Neural cell (in vitro differentiated cells): ENCODE measurements at regions not wholly inside any gene's neighbourhood (a gene's known extent, or its start where the extent isn't known, plus 50 kb on each side); places are given as distances from the start of the nearest gene placed in this dataset.

Source experiments
- H2AFZ ChIP-seq: fragments of 200-600, 300-800 bp; sonication (generic), shearing (Covaris generic); 2 replicates; pipeline ENCODE4 v1.6.0; 2014; ENCODE audit warnings: low read depth, mild to moderate bottlenecking, antibody characterized with exemption, low read length, moderate library complexity
- H3F3A ChIP-seq: fragments of 200-600 bp; shearing (Covaris generic); 2 replicates; pipeline ENCODE4 v1.6.1; 2016; ENCODE audit warnings: mild to moderate bottlenecking, moderate library complexity, mixed read lengths, antibody characterized with exemption, low read length; ENCODE audit not compliant: insufficient read depth, poor library complexity, severe bottlenecking
- H3K27ac ChIP-seq: fragments of 200-600, 300-800 bp; sonication (generic), shearing (Covaris generic); 2 replicates; pipeline ENCODE4 v1.5.1; 2014; ENCODE audit warnings: mild to moderate bottlenecking, low read length, moderate library complexity
- H3K27me3 ChIP-seq: fragments of 300-800, 200-600 bp; sonication (generic), shearing (Covaris generic); 2 replicates; pipeline ENCODE4 v1.6.0; 2014; ENCODE audit warnings: mild to moderate bottlenecking, low read depth, low read length, moderate library complexity; ENCODE audit not compliant: insufficient read depth
- H3K36me3 ChIP-seq: fragments of 300-800, 200-600 bp; sonication (generic), shearing (Covaris generic); 2 replicates; pipeline ENCODE4 v1.5.1; 2014; ENCODE audit warnings: mild to moderate bottlenecking, antibody characterized with exemption, low read length, moderate library complexity; ENCODE audit not compliant: insufficient read depth
- H3K4me2 ChIP-seq: fragments of 300-800, 200-600 bp; sonication (generic), shearing (Covaris generic); 2 replicates; pipeline ENCODE4 v1.6.0; 2014; ENCODE audit warnings: mild to moderate bottlenecking, low read length
- H3K4me3 ChIP-seq: fragments of 300-800, 200-600 bp; sonication (generic), shearing (Covaris generic); 2 replicates; pipeline ENCODE4 v1.5.1; 2014; ENCODE audit warnings: mild to moderate bottlenecking, low read length, moderate library complexity
- H3K79me2 ChIP-seq: fragments of 200-600 bp; shearing (Covaris generic); replicated peaks from 2 replicates; pipeline ENCODE4 v1.6.0; 2014; ENCODE audit warnings: mild to moderate bottlenecking, low read length, moderate library complexity; ENCODE audit not compliant: insufficient read depth
- H3K9ac ChIP-seq: fragments of 300-800, 200-600 bp; sonication (generic), shearing (Covaris generic); 2 replicates; pipeline ENCODE4 v1.6.1; 2016; ENCODE audit warnings: mild to moderate bottlenecking, low read length, mixed read lengths
- H3K9me2 ChIP-seq: fragments of 200-600 bp; shearing (Covaris generic); 2 replicates; pipeline ENCODE4 v1.6.1; 2016; ENCODE audit warnings: mild to moderate bottlenecking, low read length, mixed read lengths; ENCODE audit not compliant: insufficient read depth
- H3K9me3 ChIP-seq: fragments of 200-600, 300-800 bp; sonication (generic), shearing (Covaris generic); 2 replicates; pipeline ENCODE4 v1.6.1; 2016; ENCODE audit warnings: mild to moderate bottlenecking, mixed run types, low read length, moderate library complexity, mixed read lengths
- H4K20me1 ChIP-seq: fragments of 200-600 bp; shearing (Covaris generic); 2 replicates; pipeline ENCODE4 v1.6.1; 2016; ENCODE audit warnings: mild to moderate bottlenecking, mixed run types; ENCODE audit not compliant: insufficient read depth
- EP300 ChIP-seq: fragments of 450-650 bp; conservative IDR thresholded peaks from 2 replicates; pipeline ENCODE4 v1.6.1; 2014; ENCODE audit warnings: antibody characterized with exemption, mild to moderate bottlenecking, moderate library complexity; ENCODE audit not compliant: poor library complexity, severe bottlenecking
- EZH2 ChIP-seq: fragments of 200-600, 300-800 bp; shearing (Covaris generic), sonication (generic); IDR thresholded peaks from 2 replicates; pipeline ENCODE4 v1.6.1; 2014; ENCODE audit warnings: antibody characterized with exemption, low read length, borderline replicate concordance, mild to moderate bottlenecking; ENCODE audit not compliant: insufficient read depth, poor library complexity, severe bottlenecking
- MXI1 ChIP-seq: fragments of 450-650 bp; conservative IDR thresholded peaks from 2 replicates; pipeline ENCODE4 v1.6.1; 2014; ENCODE audit warnings: antibody characterized with exemption, mild to moderate bottlenecking; ENCODE audit not compliant: poor library complexity, severe bottlenecking
- POLR2AphosphoS5 ChIP-seq: IDR thresholded peaks from 2 replicates; pipeline ENCODE4 v1.6.1; 2012
- RAD21 ChIP-seq: fragments of 450-650 bp; conservative IDR thresholded peaks from 2 replicates; pipeline ENCODE4 v1.6.1; 2014; ENCODE audit warnings: antibody characterized with exemption, mild to moderate bottlenecking, moderate library complexity
- SMC3 ChIP-seq: fragments of 450-650 bp; conservative IDR thresholded peaks from 2 replicates; pipeline ENCODE4 v1.6.1; 2014; ENCODE audit warnings: antibody characterized with exemption, mild to moderate bottlenecking, moderate library complexity; ENCODE audit not compliant: poor library complexity
- TAF1 ChIP-seq: IDR thresholded peaks from 2 replicates; pipeline ENCODE4 v1.6.1; 2012; ENCODE audit warnings: low read depth
- TF ChIP-seq, protein P1 (sequence below): fragments of 450-650 bp; IDR thresholded peaks from 2 replicates; pipeline ENCODE4 v1.5.1; 2014; ENCODE audit warnings: antibody characterized with exemption, mild to moderate bottlenecking, moderate library complexity; ENCODE audit not compliant: poor library complexity, severe bottlenecking
- TF ChIP-seq, protein P2 (sequence below): IDR thresholded peaks from 2 replicates; pipeline ENCODE4 v1.6.1; 2012; ENCODE audit warnings: borderline replicate concordance

DNA sequence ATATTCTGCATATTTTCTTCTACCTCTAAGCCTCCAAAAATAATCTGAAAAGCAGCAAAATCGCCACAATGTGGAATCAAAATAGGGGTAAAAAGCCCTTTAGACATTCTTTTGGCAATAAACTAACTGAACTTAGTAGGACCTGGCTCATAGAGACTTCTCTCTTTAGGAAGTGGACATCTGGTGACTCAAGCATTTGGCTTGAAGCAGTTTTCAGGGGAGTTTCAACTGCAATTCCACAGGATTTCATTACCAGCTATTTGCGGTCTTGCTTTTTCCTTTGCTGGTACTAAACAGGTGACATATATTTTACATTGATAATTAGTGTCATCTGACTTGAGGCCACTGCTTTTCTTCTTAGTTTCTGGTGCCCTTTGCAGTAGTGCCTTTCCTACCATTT is 173.2 kb upstream of the FBN2 start:
- no peaks in the 10 kb centered on the region for H3K36me3 ChIP-seq
- no peak overlapping the region for H3K4me2 ChIP-seq
- no peak overlapping the region for H3K4me3 ChIP-seq
- H3K79me2 ChIP-seq: no peaks in the 10 kb centered on the region
- H3K9me3 ChIP-seq: no peaks in the 10 kb centered on the region
- no peaks in the 10 kb centered on the region for H3F3A ChIP-seq
- TF ChIP-seq POLR2AphosphoS5 (no peak), EP300 (no peak), EZH2 (no peak), TAF1 (no peak), MXI1 (no peak), SMC3 (no peak), RAD21 (no peak)
- TF ChIP-seq, protein P1, sequence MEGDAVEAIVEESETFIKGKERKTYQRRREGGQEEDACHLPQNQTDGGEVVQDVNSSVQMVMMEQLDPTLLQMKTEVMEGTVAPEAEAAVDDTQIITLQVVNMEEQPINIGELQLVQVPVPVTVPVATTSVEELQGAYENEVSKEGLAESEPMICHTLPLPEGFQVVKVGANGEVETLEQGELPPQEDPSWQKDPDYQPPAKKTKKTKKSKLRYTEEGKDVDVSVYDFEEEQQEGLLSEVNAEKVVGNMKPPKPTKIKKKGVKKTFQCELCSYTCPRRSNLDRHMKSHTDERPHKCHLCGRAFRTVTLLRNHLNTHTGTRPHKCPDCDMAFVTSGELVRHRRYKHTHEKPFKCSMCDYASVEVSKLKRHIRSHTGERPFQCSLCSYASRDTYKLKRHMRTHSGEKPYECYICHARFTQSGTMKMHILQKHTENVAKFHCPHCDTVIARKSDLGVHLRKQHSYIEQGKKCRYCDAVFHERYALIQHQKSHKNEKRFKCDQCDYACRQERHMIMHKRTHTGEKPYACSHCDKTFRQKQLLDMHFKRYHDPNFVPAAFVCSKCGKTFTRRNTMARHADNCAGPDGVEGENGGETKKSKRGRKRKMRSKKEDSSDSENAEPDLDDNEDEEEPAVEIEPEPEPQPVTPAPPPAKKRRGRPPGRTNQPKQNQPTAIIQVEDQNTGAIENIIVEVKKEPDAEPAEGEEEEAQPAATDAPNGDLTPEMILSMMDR: no peak
- TF ChIP-seq, protein P2, sequence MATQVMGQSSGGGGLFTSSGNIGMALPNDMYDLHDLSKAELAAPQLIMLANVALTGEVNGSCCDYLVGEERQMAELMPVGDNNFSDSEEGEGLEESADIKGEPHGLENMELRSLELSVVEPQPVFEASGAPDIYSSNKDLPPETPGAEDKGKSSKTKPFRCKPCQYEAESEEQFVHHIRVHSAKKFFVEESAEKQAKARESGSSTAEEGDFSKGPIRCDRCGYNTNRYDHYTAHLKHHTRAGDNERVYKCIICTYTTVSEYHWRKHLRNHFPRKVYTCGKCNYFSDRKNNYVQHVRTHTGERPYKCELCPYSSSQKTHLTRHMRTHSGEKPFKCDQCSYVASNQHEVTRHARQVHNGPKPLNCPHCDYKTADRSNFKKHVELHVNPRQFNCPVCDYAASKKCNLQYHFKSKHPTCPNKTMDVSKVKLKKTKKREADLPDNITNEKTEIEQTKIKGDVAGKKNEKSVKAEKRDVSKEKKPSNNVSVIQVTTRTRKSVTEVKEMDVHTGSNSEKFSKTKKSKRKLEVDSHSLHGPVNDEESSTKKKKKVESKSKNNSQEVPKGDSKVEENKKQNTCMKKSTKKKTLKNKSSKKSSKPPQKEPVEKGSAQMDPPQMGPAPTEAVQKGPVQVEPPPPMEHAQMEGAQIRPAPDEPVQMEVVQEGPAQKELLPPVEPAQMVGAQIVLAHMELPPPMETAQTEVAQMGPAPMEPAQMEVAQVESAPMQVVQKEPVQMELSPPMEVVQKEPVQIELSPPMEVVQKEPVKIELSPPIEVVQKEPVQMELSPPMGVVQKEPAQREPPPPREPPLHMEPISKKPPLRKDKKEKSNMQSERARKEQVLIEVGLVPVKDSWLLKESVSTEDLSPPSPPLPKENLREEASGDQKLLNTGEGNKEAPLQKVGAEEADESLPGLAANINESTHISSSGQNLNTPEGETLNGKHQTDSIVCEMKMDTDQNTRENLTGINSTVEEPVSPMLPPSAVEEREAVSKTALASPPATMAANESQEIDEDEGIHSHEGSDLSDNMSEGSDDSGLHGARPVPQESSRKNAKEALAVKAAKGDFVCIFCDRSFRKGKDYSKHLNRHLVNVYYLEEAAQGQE: no peak
- no peaks in the 10 kb centered on the region for H3K27me3 ChIP-seq
- no peak overlapping the region for H3K27ac ChIP-seq
- H4K20me1 ChIP-seq: no peaks in the 10 kb centered on the region
- H3K9ac ChIP-seq: no peak overlapping the region
- no peak overlapping the region for H2AFZ ChIP-seq
- no peaks in the 10 kb centered on the region for H3K9me2 ChIP-seq

- TF ChIP-seq POLR2AphosphoS5 (no peak), EP300 (no peak), EZH2 (no peak), SMC3 (no peak), TAF1 (no peak), RAD21 (no peak), MXI1 (no peak)
- TF ChIP-seq, protein P1: no peak
- TF ChIP-seq, protein P2: no peak
- no peak overlapping the region for H3K9ac ChIP-seq
- H3K79me2 ChIP-seq: no peaks in the 10 kb centered on the region
Measured at GRCh38 chr5:128714551-128714950, 176.5 kb upstream of the FBN2 start.

More at GRCh38 chr5:128714551-128714950, 176.5 kb upstream of the FBN2 start:
- Histone ChIP-seq H2AFZ (no peak overlapping the region), H3K27me3 (no peaks in the 10 kb centered on the region), H3F3A (no peaks in the 10 kb centered on the region), H3K9me3 (no peaks in the 10 kb centered on the region), H3K4me2 (no peak overlapping the region), H4K20me1 (no peaks in the 10 kb centered on the region), H3K4me3 (no peak overlapping the region), H3K9me2 (no peaks in the 10 kb centered on the region), H3K36me3 (no peaks in the 10 kb centered on the region), H3K27ac (no peak overlapping the region)
